HG02852 (cell line): ENCODE measurements at regions not wholly inside any gene's neighbourhood (a gene's known extent, or its start where the extent isn't known, plus 50 kb on each side); places are given as distances from the start of the nearest gene placed in this dataset.
A peak's percentile ranks its signal among the peaks of the same experiment; 100 is the strongest.
"Not testable (repeated sequence)": the region's sequence is repeated elsewhere in the genome, so short reads cannot be mapped to it uniquely, and the experiment has no call there.

ENCODE experiments used
- ATAC-seq: cut with Tn5 transposase; IDR thresholded peaks from one replicate; pipeline ENCODE4 v1.9.1; 2021; ENCODE audit warnings: mild to moderate bottlenecking, moderate library complexity; ENCODE audit not compliant: unreplicated experiment

DNA sequence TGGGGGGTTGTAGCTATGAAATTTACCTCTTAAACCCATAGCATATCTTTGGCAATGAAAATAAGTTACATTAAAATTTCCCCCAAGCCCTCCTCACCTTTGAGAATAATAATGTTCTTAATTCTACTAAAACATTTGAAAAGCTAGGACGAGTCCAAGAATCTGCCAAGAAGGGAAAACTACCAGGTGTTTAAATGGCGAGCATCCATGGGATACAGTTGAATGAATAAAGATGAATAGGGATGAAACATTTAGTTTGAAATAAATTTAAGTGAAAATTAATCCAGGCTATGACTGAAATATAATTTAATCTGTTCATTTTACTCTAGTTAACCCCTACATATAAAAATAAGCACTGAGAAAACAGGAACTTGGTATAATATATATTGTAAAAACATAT lies 536.7 kb downstream of the FLRT2 start:
- ATAC-seq: no peak

DNA sequence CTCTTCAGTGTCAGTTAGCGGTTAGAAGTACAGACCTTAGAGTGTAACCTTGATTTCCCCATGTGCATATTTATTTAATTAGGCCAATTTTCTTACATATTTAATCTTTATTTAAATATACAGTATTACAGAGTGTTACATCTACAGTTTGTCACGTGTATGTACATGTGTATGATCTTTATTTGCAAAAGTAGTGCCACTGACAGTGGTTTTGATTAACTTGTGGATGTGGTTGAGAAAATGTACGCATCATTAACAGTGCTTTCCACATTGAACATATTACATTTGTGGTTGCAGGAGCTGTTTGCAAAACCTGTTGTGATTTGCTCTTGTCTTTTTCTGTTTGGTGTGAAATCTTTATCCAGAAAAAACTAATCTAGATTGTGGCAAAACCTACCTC lies 535.5 kb downstream of the FLRT2 start:
- no peak for ATAC-seq

DNA sequence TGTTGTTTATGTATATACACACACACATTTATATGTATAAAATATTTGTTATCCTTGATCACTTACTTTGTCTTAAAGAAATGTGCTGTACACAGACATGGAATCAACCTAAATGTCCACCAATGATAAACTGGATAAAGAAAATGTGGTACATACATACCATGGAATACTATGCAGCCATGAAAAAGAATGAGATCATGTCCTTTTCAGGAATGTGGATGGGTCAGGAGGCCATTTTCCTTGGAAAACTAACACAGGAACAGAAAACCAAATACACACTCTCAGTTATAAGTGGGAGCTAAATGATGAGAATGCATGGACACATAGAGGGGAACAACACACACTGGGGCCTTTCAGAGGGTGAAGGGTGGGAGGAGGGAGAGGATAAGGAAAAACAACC lies 534.7 kb downstream of the FLRT2 start:
- not testable (repeated sequence) for ATAC-seq

DNA sequence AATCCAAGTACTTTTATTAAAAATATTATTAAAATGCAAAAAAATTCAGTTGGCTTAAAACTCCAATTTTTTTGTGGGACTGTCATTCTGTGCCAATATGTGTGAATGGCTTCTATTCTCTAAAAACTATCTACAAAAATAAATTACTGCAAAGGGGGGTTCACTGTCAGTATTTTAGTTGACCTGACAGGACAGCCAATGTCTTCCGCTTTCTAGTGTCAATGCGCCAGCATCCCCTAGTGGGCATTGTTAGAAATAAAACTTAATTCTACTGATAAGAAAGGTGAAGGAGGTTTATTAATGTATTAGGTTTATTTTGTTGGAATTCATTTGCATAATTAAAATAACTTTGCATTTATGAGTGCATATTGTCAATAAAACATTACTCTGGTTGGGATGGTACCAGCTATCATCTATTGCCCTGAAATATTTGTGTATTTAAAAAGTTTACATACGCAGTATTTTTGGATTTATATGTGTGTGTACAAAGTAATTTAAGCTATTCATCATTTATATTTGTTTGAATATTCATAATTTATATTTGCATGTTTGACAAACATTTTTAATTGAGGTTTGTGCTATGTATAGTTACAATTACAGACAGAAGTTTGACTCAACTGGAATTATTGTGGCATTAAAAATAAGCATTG lies 527.2 kb downstream of the FLRT2 start:
- no peak for ATAC-seq

DNA sequence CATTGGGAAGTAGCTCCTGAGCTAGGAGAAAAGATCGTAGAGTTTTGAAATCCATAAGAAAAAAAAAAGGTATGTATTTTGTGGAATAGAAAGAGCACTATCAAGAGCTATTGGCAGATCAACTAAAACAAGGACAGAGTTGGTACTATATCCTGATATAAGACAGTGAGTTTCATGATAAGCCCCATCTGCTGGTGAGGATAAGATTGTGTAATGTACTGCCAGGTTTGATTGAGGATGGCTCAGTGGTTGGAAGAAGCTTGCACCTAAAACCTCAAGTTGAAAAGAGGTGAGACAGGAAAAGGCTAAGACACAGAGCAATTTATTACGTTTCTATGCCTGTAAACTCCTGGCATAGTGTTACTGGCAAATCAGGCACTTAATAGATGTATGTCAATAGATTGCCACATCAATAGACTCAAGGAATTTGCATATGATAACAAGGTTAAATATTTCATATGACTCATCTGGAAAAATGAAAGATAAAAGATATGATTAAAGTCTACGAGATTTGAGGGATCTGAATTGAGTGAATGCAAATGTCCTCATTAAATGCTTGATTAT lies 525.6 kb downstream of the FLRT2 start:
- no peak for ATAC-seq

DNA sequence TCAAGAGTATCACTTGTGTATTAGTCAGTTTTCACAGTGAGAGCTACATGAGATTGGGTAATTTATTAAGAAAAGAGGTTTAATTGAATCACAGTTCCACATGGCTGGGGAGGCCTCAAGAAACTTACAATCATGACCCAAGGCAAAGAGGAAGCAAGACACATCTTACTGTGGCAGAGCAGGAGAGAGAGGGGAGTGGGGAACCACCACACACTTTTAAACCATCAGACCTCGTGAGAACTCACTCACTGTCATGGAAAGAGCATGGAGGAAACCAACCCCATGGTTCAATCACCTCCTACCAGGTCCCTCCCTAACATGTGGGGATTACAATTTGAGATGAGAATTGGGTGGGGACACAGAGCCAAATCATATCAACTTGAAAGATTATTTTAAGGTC lies 522.9 kb downstream of the FLRT2 start:
- ATAC-seq: no peak

DNA sequence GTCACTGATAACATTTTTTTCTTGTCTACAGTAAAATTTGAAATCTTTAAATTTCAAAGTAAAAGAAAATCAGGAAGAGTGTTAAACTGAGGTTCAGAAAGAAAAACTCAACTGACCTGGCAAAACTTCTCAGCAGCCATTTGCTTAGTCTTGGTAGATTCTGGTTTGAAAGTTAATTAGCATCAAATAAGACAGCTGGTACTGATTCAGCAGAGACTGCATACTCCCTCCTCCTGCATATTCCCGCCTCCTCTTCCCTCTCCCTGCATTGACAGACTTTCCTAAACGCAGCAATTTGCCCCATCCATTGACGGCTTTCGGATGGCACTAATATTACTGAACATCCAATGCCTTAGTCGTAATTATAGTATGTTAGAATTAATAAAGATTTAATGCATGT lies 520.8 kb downstream of the FLRT2 start:
- no peak for ATAC-seq

DNA sequence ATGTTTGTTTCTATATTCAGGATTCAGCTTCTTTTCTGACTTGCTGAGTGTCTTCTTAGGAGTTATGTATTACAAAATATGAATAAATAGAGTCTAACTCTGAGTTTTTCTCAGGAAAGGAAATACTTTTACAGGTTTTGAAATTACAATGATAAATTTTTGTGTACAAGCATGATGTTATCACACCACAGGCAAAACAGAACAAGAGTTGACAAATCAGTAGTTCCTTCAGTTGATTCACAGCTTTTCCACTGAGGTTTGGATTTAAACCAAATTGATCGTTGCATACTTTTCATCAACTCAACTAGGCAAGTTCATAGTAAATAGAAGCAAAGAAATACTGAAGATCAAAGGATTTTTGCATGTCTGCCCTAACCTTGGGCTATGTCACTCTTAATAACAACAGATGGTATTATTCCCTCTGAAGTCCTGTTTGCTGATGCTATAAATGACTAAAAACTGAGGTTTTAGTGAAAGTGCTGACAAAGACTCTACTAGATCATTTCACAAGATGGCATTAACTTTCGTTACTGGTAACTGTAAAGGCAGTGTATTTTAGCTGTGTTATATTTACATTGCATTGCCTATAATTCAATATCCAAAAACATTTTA lies 520.2 kb downstream of the FLRT2 start:
- ATAC-seq: no peak

DNA sequence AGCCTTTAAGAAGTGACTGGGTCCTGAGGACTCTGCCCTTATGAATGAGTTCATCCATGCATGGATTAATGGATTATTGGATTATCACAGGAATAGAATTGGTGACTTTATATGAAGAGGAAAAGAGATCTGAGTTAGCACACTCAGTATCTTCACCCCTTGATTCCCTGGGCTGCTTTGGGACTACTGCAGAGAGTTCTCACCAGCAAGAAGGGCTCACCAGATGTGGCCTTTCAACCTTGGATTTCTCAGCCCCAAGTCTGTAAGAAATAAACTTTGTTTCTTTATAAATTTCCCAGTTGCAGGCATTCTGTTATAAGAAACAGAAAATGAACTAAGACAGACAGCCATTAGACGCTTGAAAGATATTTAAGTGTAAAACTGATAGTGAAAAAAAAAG lies 509.2 kb downstream of the FLRT2 start:
- ATAC-seq: no peak

DNA sequence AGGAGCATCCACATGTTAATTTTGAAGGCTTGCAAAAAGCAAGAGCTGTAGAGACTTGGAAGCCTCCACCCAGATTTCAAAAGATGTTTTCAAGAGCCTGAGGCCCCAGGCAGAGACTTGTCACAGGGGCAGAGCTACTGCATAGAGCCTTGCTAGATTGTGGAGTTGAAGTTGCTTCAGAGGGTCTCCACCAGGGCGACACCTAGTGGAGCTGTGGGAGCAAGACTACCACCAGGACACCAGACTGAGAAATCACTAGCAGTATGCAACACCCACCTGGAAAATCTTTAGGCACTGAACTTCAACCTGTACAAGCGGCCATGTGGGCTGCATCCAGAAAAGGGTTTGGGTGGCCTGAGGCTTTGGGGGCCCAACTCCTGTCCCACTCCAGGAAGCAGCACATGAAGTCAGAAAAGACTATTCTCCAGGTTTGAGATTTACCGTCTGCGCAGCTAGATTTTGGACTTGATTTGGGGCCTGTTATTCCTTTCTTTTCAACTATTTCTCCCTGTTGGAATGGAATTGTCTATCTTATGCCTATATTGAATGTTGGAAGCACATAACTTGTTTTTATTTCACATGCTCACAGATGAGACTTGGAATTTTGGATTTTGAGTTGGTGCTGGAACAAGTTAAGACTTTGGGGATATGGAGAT lies 508.6 kb downstream of the FLRT2 start:
- ATAC-seq: peak; percentile 92

DNA sequence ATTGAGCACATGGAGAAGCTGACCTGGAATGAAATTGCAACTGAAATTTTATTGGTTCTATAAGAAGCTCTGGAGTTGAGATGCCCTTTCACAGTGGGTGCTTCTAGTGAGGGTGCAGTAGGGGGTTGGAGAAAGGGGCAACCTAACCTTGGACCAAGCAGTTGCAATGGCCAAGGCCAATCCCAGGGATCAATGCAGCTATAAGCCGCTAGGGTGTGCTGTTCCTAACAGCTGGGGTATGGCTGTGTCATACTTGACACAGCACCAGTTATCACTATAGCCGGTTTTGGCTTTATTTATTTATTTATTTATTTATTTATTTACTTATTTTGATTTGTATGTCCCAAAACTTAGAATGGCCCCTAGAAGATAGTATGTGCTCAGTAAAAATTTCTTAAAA lies 505.9 kb downstream of the FLRT2 start:
- peak; percentile 74 for ATAC-seq

DNA sequence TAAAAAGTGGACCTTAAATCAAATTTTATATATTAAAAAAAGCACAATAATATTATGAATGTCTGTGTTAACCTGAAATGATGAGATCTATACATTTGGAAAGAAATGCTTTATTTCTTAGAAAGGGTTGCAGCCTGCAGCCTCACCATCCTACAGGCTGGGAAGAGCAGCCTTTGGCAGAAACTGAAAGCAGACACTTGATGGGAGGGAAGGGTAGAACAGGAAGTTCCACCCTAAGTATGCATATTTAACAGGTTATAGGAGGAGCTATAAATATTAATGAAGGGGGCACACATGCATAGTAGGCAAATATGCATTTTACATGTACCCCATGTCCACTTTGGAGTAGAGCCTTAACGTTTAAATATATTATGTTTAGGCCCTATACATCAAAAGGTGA lies 498.0 kb downstream of the FLRT2 start:
- ATAC-seq: no peak

DNA sequence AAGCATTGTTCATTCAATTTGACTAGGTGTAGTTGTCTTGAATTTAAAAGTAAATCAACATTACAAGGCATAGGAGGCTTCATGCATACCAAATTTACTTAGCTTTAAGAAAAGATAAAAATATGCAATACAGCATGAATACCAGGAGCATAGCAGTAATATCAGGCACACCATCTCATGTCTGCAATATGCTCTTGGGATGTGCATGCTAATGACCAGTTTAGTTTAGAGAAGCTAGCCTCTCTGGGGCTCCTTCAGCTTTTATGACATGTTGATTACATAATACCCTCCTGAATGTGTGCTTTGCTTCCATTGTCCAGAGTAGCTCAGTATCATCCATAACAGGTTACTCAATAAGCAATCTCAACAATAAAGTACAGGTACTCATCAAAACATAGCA lies 497.2 kb downstream of the FLRT2 start:
- ATAC-seq: no peak

DNA sequence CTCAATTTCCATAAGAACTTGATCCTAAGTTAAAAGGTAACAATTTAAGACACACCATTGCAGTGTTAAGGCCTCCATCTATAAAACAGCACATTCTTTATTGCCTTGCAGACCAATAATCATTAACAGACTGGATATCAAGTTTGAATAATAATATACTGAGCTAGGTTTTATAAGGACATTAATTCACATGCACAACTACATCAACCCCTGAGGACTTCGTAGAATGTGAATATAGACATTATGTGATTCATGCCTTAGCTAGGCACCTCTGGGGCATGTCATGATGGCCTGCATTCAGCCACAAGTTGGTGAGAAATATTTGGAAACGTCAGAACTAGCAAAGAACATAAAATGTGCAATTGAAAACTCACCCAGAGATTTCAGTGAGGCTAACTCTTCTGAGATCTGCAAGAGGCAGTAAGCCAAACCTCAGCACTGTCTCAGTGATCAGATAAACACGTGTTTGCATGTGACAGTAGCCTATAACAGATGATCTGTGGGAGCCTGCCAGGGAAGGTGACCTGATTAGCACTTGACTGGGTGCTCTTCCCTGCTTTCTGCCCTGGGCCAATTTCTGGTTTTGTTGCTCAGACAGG lies 492.2 kb downstream of the FLRT2 start:
- no peak for ATAC-seq

DNA sequence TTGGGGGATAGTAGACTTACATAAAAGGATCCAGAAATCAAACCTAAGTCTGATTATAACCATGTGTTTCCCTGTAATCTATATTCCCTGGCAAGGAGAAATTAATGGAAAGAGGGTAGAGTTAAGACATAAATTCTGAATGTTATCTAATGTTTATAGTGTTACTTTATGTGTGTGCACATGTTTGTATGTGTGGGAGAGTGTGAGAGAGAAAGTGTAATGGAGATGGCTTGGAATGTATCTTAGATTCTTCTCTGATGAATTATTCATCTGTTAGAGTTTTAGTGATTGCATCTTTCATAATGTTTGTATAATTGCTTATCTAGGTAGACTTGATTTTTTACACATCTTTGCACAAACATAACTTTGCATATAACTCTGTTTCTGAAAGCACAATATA lies 490.9 kb downstream of the FLRT2 start:
- no peak for ATAC-seq

DNA sequence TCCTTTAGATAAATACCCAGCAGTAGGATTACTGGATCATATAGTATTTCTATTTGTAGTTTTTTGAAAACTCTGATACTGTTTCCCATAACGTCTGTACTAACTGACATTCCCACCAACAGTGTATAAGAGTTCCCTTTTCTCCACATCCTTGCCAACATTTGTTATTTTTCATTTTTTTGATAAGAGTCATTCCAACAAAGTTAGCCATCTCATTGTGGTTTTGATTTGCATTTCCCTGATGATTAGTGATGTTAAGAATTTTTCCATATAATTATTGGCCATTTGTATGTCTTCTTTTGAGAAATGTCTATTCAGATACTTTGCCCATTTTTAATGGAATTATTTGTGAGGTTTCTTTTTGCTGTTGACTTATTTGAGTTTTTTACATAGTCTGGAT lies 486.0 kb downstream of the FLRT2 start:
- no peak for ATAC-seq

DNA sequence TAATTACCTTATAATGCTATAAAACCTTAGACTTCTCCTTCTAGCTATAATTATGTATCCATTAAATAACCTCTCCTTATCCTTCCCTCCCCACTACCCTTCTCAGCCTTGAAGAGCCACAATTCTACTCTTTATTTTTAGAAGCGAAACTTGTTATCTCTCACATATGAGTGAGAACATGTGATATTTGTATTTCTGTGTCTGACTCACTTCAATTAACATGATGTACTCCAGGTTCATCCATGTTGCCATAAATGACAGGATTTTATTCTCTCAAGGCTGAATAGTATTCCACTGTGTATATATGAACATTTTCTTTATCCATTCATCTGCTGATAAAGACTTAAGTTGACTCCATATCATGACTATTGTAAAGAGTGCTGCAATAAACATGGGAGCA lies 485.6 kb downstream of the FLRT2 start:
- ATAC-seq: no peak

DNA sequence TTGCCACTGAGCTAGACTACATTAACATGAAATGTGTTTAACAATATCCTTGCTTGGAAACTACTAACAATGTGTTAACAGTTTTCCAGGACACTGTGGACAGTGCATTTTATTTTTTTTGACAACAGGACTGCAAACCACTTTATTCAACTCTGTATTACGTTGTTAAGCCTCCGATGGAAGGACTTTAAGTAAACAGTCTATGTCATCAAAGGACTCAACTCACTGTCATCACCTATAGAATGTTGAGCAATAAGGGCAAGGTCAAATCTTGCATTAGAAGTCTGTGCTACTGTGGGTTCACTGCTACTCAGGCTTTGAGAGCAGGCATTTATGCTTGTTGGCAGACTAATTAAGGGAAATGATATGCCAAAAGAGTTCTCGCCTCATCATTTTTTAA lies 483.7 kb downstream of the FLRT2 start:
- no peak for ATAC-seq

DNA sequence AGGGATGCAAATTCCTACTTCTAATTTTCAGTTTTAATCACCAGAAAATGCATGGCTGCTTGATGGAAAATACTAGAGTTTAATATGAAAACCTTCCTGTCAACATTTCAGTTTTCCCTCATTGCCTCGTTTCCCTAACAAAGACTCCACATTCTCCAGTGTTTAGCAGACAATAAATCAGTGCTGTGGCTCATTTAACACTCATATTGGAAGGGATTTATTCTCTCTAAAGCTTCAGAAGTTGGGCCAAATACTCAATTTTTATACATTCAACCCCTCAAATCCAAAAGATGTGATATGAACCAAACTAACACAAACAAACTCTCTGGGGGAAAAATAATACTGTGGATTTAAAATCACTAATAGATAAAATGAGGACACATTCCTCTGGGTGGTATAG lies 482.5 kb downstream of the FLRT2 start:
- no peak for ATAC-seq

DNA sequence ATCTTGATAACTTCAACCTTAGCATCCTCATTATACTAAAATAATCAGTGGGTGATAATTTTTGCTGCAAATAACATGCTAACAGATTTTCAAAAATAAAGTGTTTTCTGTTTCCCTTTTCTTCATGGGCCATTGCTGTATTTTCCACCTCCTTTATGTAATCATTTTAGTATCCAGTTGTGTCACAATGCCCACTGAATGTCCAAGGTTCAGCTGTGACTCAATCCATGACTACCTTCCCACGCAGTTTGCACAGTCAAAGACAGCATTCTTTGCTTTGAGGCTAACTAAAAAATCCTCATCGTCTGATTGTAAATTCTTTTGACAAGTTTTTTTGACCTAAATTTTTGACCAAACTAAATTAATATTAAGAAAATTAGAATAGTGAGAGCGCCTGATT lies 474.1 kb downstream of the FLRT2 start:
- no peak for ATAC-seq

DNA sequence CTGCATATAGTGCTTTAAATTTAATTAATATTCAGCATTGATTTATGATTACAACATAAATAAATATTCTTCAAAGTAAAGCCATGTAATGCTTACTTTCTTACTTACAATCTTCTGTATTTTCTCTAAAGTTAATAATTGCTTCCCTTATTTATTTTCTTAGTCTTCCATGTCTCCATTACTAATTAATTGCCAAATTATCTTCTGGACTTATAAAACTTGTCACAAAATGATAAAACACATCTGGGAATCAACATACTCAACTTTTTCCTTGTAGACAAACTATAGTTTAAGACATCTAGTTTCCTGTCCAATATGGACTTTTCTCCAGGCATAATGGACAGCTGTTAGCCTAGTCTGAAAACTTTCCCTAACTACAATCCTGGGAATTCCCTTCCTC lies 466.6 kb downstream of the FLRT2 start:
- ATAC-seq: no peak

DNA sequence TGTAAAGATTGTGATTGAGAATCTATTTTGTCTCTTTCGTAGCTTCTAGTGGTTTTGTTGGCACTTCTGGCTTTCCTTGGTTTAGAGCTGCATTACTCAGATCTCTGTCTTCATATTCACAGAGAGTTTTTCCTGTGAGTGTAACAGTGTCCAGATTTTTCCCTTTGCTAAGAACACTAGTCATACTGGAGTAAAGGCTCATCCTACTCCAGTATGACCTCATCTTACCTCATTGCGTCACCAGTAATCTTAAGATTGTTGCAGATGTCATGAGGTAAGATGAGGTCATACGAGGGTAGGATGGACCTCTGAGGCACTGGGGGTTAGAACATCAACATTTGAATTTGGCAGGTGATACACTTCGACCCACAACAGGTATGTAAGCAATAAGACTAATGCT lies 461.2 kb downstream of the FLRT2 start:
- ATAC-seq: no peak
